K562 (cell line): ENCODE measurements at regions not wholly inside any gene's neighbourhood (a gene's known extent, or its start where the extent isn't known, plus 50 kb on each side); places are given as distances from the start of the nearest gene placed in this dataset.

Experiments
- AFF1 ChIP-seq, 2 experiments: fragments of 450-650 bp; IDR thresholded peaks; 2 replicates each; pipeline ENCODE4 v1.6.1; 2018; ENCODE audit warnings: mild to moderate bottlenecking in 2 of 2, low read depth in 1 of 2; ENCODE audit not compliant: partially characterized antibody in 2 of 2
- FOSL1 ChIP-seq: fragments of 200-800 bp; sonication (Bioruptor generic); conservative IDR thresholded peaks from 2 replicates; pipeline ENCODE4 v1.6.1; 2016; ENCODE audit warnings: missing genetic modification characterization, missing compliant biosample characterization
- HMGXB4 ChIP-seq: sonication (generic); formaldehyde crosslinking; IDR thresholded peaks from 2 replicates; pipeline ENCODE4 v1.8.1; 2023; ENCODE audit warnings: mild to moderate bottlenecking, missing genetic modification reagents
- IRF1 ChIP-seq: sonication (generic); formaldehyde crosslinking; IDR thresholded peaks from 2 replicates; pipeline ENCODE4 v1.8.0; 2022; ENCODE audit warnings: missing genetic modification reagents, mild to moderate bottlenecking, borderline replicate concordance
- MNT ChIP-seq, 2 experiments: fragments of 450-650 bp; conservative IDR thresholded peaks; 2 replicates each; pipeline ENCODE4 v1.6.1; 2017; ENCODE audit warnings: mild to moderate bottlenecking in 2 of 2, moderate library complexity in 2 of 2
- NFIC ChIP-seq: fragments of 450-650 bp; IDR thresholded peaks from 2 replicates; pipeline ENCODE4 v1.6.1; 2017; ENCODE audit warnings: mild to moderate bottlenecking, inconsistent platforms
- PHF21A ChIP-seq: fragments of 450-650 bp; IDR thresholded peaks from 2 replicates; pipeline ENCODE4 v1.6.1; 2017; ENCODE audit warnings: low read depth, borderline replicate concordance
- THRAP3 ChIP-seq: fragments of 450-650 bp; IDR thresholded peaks from 2 replicates; pipeline ENCODE4 v1.6.1; 2016; ENCODE audit warnings: mild to moderate bottlenecking, inconsistent platforms, borderline replicate concordance
- XRCC3 ChIP-seq: fragments of 450-650 bp; IDR thresholded peaks from 2 replicates; pipeline ENCODE4 v1.6.1; 2017; ENCODE audit warnings: mild to moderate bottlenecking, moderate library complexity
- ZKSCAN8 ChIP-seq: fragments of 200-800 bp; sonication (Bioruptor generic); IDR thresholded peaks from 2 replicates; pipeline ENCODE4 v1.6.1; 2016; ENCODE audit warnings: missing genetic modification characterization, missing compliant biosample characterization
- ZNF584 ChIP-seq: fragments of 200-800 bp; sonication (Bioruptor generic); IDR thresholded peaks from 2 replicates; pipeline ENCODE4 v1.6.1; 2016; ENCODE audit warnings: low read depth, mild to moderate bottlenecking, missing genetic modification characterization, missing compliant biosample characterization
- ZNF695 ChIP-seq: fragments of 450-650 bp; formaldehyde crosslinking; IDR thresholded peaks from 2 replicates; pipeline ENCODE4 v1.4.0; 2020; ENCODE audit warnings: mild to moderate bottlenecking, moderate library complexity

- TF ChIP-seq AFF1 (IDR thresholded peaks at IDR 0.05; ENCODE audit: low read depth in 1 of 2, partially characterized antibody in 2 of 2) = no peak
- TF ChIP-seq ZNF584 (CRISPR knock-in tag) = no peak
- no peak for TF ChIP-seq FOSL1 (tag)
- TF ChIP-seq ZKSCAN8 (CRISPR knock-in tag) = no peak
- no peak for TF ChIP-seq ZNF695
- TF ChIP-seq MNT (conservative IDR thresholded peaks at IDR 0.05) = no peak
- TF ChIP-seq XRCC3 = no peak
- no peak for TF ChIP-seq IRF1 (CRISPR knock-in tag)
- TF ChIP-seq HMGXB4 (CRISPR knock-in tag) = no peak
- no peak for TF ChIP-seq PHF21A
- TF ChIP-seq NFIC = no peak
- TF ChIP-seq THRAP3 = no peak
These were observed 949.2 kb downstream of the GALC start (continued) for GRCh38 chr14:87043667-87044200.
